Gastroesophageal sphincter (tissue), 3 donors: ENCODE measurements at regions not wholly inside any gene's neighbourhood (a gene's known extent, or its start where the extent isn't known, plus 50 kb on each side); places are given as distances from the start of the nearest gene placed in this dataset.

Source experiments
- CTCF ChIP-seq, 4 experiments: fragments of 200-600 bp in 2 of 4; fragments of 450-650 bp in 2 of 4; sonication (generic) in 1 of 4; IDR thresholded peaks; one replicate each; pipeline ENCODE4 v1.5.1; 2017 to 2019; ENCODE audit warnings: antibody characterized with exemption in 4 of 4, mild to moderate bottlenecking in 2 of 4, moderate library complexity in 2 of 4
- POLR2A ChIP-seq, 2 donors: fragments of 450-650 bp; IDR thresholded peaks; one replicate each; pipeline ENCODE4 v1.6.1; 2017; ENCODE audit warnings: antibody characterized with exemption in 2 of 2, mild to moderate bottlenecking in 2 of 2, moderate library complexity in 1 of 2

GRCh38 chr12:95393191-95393790 lies 80.7 kb upstream of the METAP2 start:
- TF ChIP-seq CTCF (IDR thresholded peaks at IDR 0.05) (no peak), POLR2A (IDR thresholded peaks at IDR 0.05) (no peak)
